HCT116 (cell line): ENCODE measurements at regions not wholly inside any gene's neighbourhood (a gene's known extent, or its start where the extent isn't known, plus 50 kb on each side); places are given as distances from the start of the nearest gene placed in this dataset.

Experiments
- ATAC-seq: fragments of 200-7000 bp; cut with Tn5 transposase; 2 replicates; pipeline ENCODE4 v1.9.1; 2020; ENCODE audit warnings: mild to moderate bottlenecking, moderate library complexity
- BruUV-seq: library from RNA; stranded (reverse); fragments of 400-500 nt; replicated peaks from 2 replicates; lab custom pipeline; 2021; lab: Mats Ljungman, UMichigan
- CTCF ChIA-PET: fragments of 300-600 bp; sonication (Branson Sonifier 250); formaldehyde crosslinking; loops from one replicate; lab custom pipeline; 2021; ENCODE audit warnings: antibody characterized with exemption; lab: Charles Lee
- POLR2A ChIA-PET: fragments of 300-600, 350-600 bp; sonication (Branson Sonifier 250); formaldehyde crosslinking; loops from one replicate; lab custom pipeline; 2021; ENCODE audit warnings: antibody characterized with exemption; lab: Charles Lee
- RAD21 ChIA-PET, 2 experiments: fragments of 300-600 bp; sonication (Branson Sonifier 250); formaldehyde crosslinking; loops; one replicate each; lab custom pipeline; 2023; ENCODE audit warnings: low total read pairs in 2 of 2; ENCODE audit not compliant: uncharacterized antibody in 2 of 2, unreplicated experiment in 2 of 2, low non-redundant PET in 1 of 2; lab: Charles Lee
- DNase-seq: peaks from one replicate; pipeline ENCODE4 v3.0.0-alpha.2; 2010; ENCODE audit warnings: low read depth, low spot score
- H2AFZ ChIP-seq: fragments of 200-600 bp; shearing (Covaris generic), sonication (generic); 2 replicates; pipeline ENCODE4 v1.6.1; 2017; ENCODE audit warnings: low read depth, mixed run types, mixed read lengths, antibody characterized with exemption, low read length; ENCODE audit not compliant: poor library complexity, severe bottlenecking
- H3K27ac ChIP-seq: 2 replicates; pipeline ENCODE4 v1.5.1; 2012; ENCODE audit warnings: low read depth, low read length
- H3K27me3 ChIP-seq: fragments of 200-600 bp; sonication (generic); 2 replicates; pipeline ENCODE4 v1.6.1; 2016; ENCODE audit warnings: mixed run types, low read length, mixed read lengths; ENCODE audit not compliant: insufficient read depth
- H3K36me3 ChIP-seq, 2 experiments: fragments of 200-500 bp in 1 of 2; fragments of 200-600 bp in 1 of 2; sonication (Bioruptor generic) in 1 of 2; sonication (generic) in 1 of 2; 2 replicates each; pipeline versions ENCODE4 v1.5.1 to v1.6.1; 2014 to 2016; ENCODE audit warnings: low read length in 2 of 2, inconsistent platforms in 1 of 2, mixed read lengths in 1 of 2, mixed run types in 1 of 2; ENCODE audit not compliant: insufficient read depth in 2 of 2, control insufficient read depth in 1 of 2
- H3K4me1 ChIP-seq, 2 experiments: fragments of 200-600 bp in 1 of 2; sonication (generic) in 1 of 2; 2 replicates each; pipeline versions ENCODE4 v1.5.1 to v1.6.1; 2012 to 2017; ENCODE audit warnings: low read length in 2 of 2, inconsistent platforms in 1 of 2, mild to moderate bottlenecking in 1 of 2, mixed read lengths in 1 of 2, mixed run types in 1 of 2, moderate library complexity in 1 of 2; ENCODE audit not compliant: insufficient read depth in 2 of 2, control insufficient read depth in 1 of 2
- H3K4me2 ChIP-seq: fragments of 200-600 bp; sonication (generic); 2 replicates; pipeline ENCODE4 v1.6.1; 2017; ENCODE audit warnings: mixed run types, low read length, mixed read lengths
- H3K4me3 ChIP-seq, 2 experiments: fragments of 200-600 bp in 1 of 2; sonication (generic) in 1 of 2; replicated peaks in 1 of 2; 2 replicates each; pipeline ENCODE4 v1.5.1; 2011 to 2016; ENCODE audit warnings: low read length in 2 of 2, control low read depth in 1 of 2, low read depth in 1 of 2, mild to moderate bottlenecking in 1 of 2, mixed read lengths in 1 of 2, mixed run types in 1 of 2
- H3K79me2 ChIP-seq: fragments of 200-600 bp; sonication (generic); 2 replicates; pipeline ENCODE4 v1.6.1; 2017; ENCODE audit warnings: mild to moderate bottlenecking, mixed run types, low read length, moderate library complexity, mixed read lengths; ENCODE audit not compliant: insufficient read depth
- H3K9ac ChIP-seq: fragments of 200-600 bp; sonication (generic); 2 replicates; pipeline ENCODE4 v1.6.1; 2016; ENCODE audit warnings: low read length, mixed read lengths
- H3K9me2 ChIP-seq: fragments of 200-600 bp; sonication (generic), shearing (Covaris generic); 2 replicates; pipeline ENCODE4 v1.6.1; 2017; ENCODE audit warnings: mixed run types, mild to moderate bottlenecking, moderate library complexity; ENCODE audit not compliant: insufficient read depth
- H3K9me3 ChIP-seq, 2 experiments: fragments of 200-500 bp in 1 of 2; fragments of 200-600 bp in 1 of 2; sonication (Bioruptor generic) in 1 of 2; sonication (generic) in 1 of 2; 2 replicates each; pipeline ENCODE4 v1.6.1; 2014 to 2017; ENCODE audit warnings: low read length in 2 of 2, mixed read lengths in 2 of 2, inconsistent platforms in 1 of 2, low read depth in 1 of 2, mild to moderate bottlenecking in 1 of 2, mixed run types in 1 of 2, moderate library complexity in 1 of 2; ENCODE audit not compliant: control insufficient read depth in 1 of 2, insufficient read depth in 1 of 2
- H4K20me1 ChIP-seq: fragments of 200-600 bp; sonication (generic), shearing (Covaris generic); 2 replicates; pipeline ENCODE4 v1.6.1; 2017; ENCODE audit warnings: mixed run types, mild to moderate bottlenecking, moderate library complexity; ENCODE audit not compliant: insufficient read depth
- ATF3 ChIP-seq: IDR thresholded peaks from 2 replicates; pipeline ENCODE4 v1.6.1; 2012
- CEBPB ChIP-seq: IDR thresholded peaks from 2 replicates; pipeline ENCODE4 v1.6.1; 2012; ENCODE audit warnings: low read depth
- ELF1 ChIP-seq: IDR thresholded peaks from 2 replicates; pipeline ENCODE4 v1.6.1; 2012; ENCODE audit warnings: low read depth, borderline replicate concordance
- EZH2phosphoT487 ChIP-seq: fragments of 200-600 bp; IDR thresholded peaks from 2 replicates; pipeline ENCODE4 v1.6.1; 2018; ENCODE audit warnings: antibody characterized with exemption, borderline replicate concordance
- FOSL1 ChIP-seq: IDR thresholded peaks from 2 replicates; pipeline ENCODE4 v1.6.1; 2012; ENCODE audit warnings: low read depth
- POLR2A ChIP-seq: IDR thresholded peaks from 2 replicates; pipeline ENCODE4 v1.7.0; 2011; ENCODE audit warnings: borderline replicate concordance; ENCODE audit not compliant: insufficient read depth, insufficient read length; ENCODE audit errors: extremely low read depth
- RAD21 ChIP-seq: IDR thresholded peaks from 2 replicates; pipeline ENCODE4 v1.6.1; 2012; ENCODE audit warnings: low read depth, mild to moderate bottlenecking
- SIN3A ChIP-seq: IDR thresholded peaks from 2 replicates; pipeline ENCODE4 v1.6.1; 2012; ENCODE audit warnings: low read depth
- SP1 ChIP-seq: IDR thresholded peaks from 2 replicates; pipeline ENCODE4 v1.6.1; 2012; ENCODE audit warnings: low read depth
- SRF ChIP-seq: IDR thresholded peaks from 2 replicates; pipeline ENCODE4 v1.6.1; 2012; ENCODE audit warnings: low read depth
- TCF7L2 ChIP-seq: IDR thresholded peaks from 2 replicates; pipeline ENCODE4 v1.7.0; 2011; ENCODE audit warnings: borderline replicate concordance, inconsistent platforms; ENCODE audit not compliant: insufficient read depth, insufficient read length; ENCODE audit errors: extremely low read depth
- ZBTB33 ChIP-seq: IDR thresholded peaks from 2 replicates; pipeline ENCODE4 v1.6.1; 2011; ENCODE audit warnings: mild to moderate bottlenecking, low read length, moderate library complexity; ENCODE audit not compliant: insufficient replicate concordance; ENCODE audit errors: extremely low read depth
- ZNF274 ChIP-seq: fragments of 200-500 bp; sonication (Bioruptor generic); IDR thresholded peaks from 2 replicates; pipeline ENCODE4 v1.6.1; 2014; ENCODE audit warnings: mild to moderate bottlenecking, low read depth, low read length, inconsistent platforms
- intact Hi-C: fragments of 100-400 bp; cut with micrococcal nuclease; formaldehyde crosslinking; loops from 2 replicates; pipeline ENCODE4 v1.10.0; 2022

- Histone ChIP-seq H3K4me3 (no peak overlapping the region), H3K9me2 (no peaks in the 10 kb centered on the region), H2AFZ (no peak overlapping the region), H3K27ac (no peak overlapping the region), H3K36me3 (no peaks in the 10 kb centered on the region), H3K4me2 (no peak overlapping the region), H3K9ac (no peak overlapping the region), H3K9me3 (no peaks in the 10 kb centered on the region), H3K79me2 (no peaks in the 10 kb centered on the region), H4K20me1 (no peaks in the 10 kb centered on the region), H3K4me1 (no peaks in the 10 kb centered on the region), H3K27me3 (no peaks in the 10 kb centered on the region)
- ChIA-PET RAD21 (no interaction called here), CTCF (no interaction called here), POLR2A (no interaction called here)
- intact Hi-C loops: no loop called here
- DNase-seq (no peak), ATAC-seq (no peak)
- TF ChIP-seq RAD21: no peak
- no peak for TF ChIP-seq ZNF274
- TF ChIP-seq CEBPB: no peak
- TF ChIP-seq EZH2phosphoT487: no peak
- no peak for TF ChIP-seq SP1
- TF ChIP-seq POLR2A: no peak
- no peak for TF ChIP-seq SIN3A
- TF ChIP-seq ZBTB33: no peak
- no peak for TF ChIP-seq SRF
- no peak for TF ChIP-seq ELF1
- no peak for TF ChIP-seq TCF7L2
- TF ChIP-seq ATF3: no peak
- no peak for TF ChIP-seq FOSL1
- no TSS peak for BruUV-seq
These were observed 385.2 kb upstream of the SEMA6A start for GRCh38 chr5:116959843-116960242.
